ENCODE measurements at regions not wholly inside any gene's neighbourhood (a gene's known extent, or its start where the extent isn't known, plus 50 kb on each side); places are given as distances from the start of the nearest gene placed in this dataset.

DNA sequence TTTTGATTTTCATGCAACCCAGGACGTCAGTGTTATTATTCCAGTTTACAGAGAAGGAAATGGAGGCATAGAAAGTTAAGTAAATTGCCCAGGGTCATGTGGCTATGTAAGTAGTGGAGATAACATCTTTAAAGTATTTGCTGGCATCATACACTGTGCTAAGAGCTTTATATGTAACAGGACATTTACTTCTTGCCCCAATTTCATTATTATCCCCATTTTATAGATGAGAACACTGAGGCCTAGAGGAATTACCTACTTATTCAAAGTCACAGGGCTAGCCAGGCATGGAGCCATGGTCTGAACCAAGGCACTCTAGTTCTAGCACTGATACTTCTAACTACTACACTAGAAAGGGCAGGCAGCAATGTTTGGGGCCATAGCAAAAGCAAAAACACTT lies 107.3 kb upstream of the ANKRD28 start:
- intact Hi-C loops (cut with micrococcal nuclease; ENCODE audit: unreplicated experiment) = no loop called here
- RAD21 ChIA-PET (ENCODE audit: unreplicated experiment) = no interaction called here
- no TSS peak for BruUV-seq (replicated peaks)
- Histone ChIP-seq H3K27me3 (replicated peaks in 1 of 2; ENCODE audit: control insufficient read depth in 2 of 2, insufficient read depth in 2 of 2, low read length in 1 of 2) (no peaks in the 10 kb centered on the region), H3K27ac (ENCODE audit: control insufficient read depth, insufficient read depth) (no peak overlapping the region), H3K4me1 (ENCODE audit: control insufficient read depth, insufficient read depth, low read length) (no peaks in the 10 kb centered on the region), H2AFZ (ENCODE audit: control insufficient read depth, low read depth, low read length) (no peak overlapping the region), H3K4me3 (no peak overlapping the region), H3K4me2 (ENCODE audit: control insufficient read depth, insufficient read depth) (no peak overlapping the region), H4K20me1 (ENCODE audit: control insufficient read depth, insufficient read depth) (no peaks in the 10 kb centered on the region), H3K9ac (ENCODE audit: control insufficient read depth, insufficient read depth, low read length) (no peak overlapping the region), H3K9me3 (replicated peaks; ENCODE audit: control insufficient read depth, insufficient read depth, low read length) (no peaks in the 10 kb centered on the region; the same call in 2 of the 3 replicates), H3K36me3 (ENCODE audit: control insufficient read depth in 2 of 2, insufficient read depth in 2 of 2, low read length in 1 of 2) (no peaks in the 10 kb centered on the region), H3K79me2 (ENCODE audit: control insufficient read depth, insufficient read depth, low read length) (no peaks in the 10 kb centered on the region)
- ATAC-seq (no peak), FAIRE-seq (no peak), DNase-seq (ENCODE audit: low read depth, low spot score) (no peak)
- TF ChIP-seq POLR2A (IDR thresholded peaks at IDR 0.05; ENCODE audit: low read depth, low read length) (no peak), SMC3 (IDR thresholded peaks at IDR 0.05; ENCODE audit: borderline replicate concordance, low read length) (no peak), EED (IDR thresholded peaks at IDR 0.05; ENCODE audit: low read depth) (no peak), E2F8 (IDR thresholded peaks at IDR 0.05; ENCODE audit: low read depth, partially characterized antibody) (no peak), SMAD1 (IDR thresholded peaks at IDR 0.05; ENCODE audit: low read depth, partially characterized antibody) (no peak), ASH2L (IDR thresholded peaks at IDR 0.05; ENCODE audit: borderline replicate concordance, low read depth) (no peak), MEF2B (IDR thresholded peaks at IDR 0.05; ENCODE audit: partially characterized antibody, poor library complexity, severe bottlenecking) (no peak), ESRRA (IDR thresholded peaks at IDR 0.05; ENCODE audit: low read length) (no peak), DPF2 (IDR thresholded peaks at IDR 0.05) (no peak), TCF3 (IDR thresholded peaks at IDR 0.05; ENCODE audit: borderline replicate concordance, insufficient read depth, low read depth, low read length) (no peak), MTA3 (IDR thresholded peaks at IDR 0.05; ENCODE audit: borderline replicate concordance, low read length) (no peak), CREM (IDR thresholded peaks at IDR 0.05; ENCODE audit: low read depth) (no peak), PAX8 (IDR thresholded peaks at IDR 0.05) (no peak), RAD21 (IDR thresholded peaks at IDR 0.05; ENCODE audit: insufficient read depth, low read depth, low read length) (no peak), ZSCAN29 (IDR thresholded peaks at IDR 0.05) (no peak)
- TF ChIP-seq, protein P1, sequence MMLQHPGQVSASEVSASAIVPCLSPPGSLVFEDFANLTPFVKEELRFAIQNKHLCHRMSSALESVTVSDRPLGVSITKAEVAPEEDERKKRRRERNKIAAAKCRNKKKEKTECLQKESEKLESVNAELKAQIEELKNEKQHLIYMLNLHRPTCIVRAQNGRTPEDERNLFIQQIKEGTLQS (IDR thresholded peaks at IDR 0.05; ENCODE audit: borderline replicate concordance, extremely low read depth, low read depth, low read length) = no peak
- TF ChIP-seq, protein P2, sequence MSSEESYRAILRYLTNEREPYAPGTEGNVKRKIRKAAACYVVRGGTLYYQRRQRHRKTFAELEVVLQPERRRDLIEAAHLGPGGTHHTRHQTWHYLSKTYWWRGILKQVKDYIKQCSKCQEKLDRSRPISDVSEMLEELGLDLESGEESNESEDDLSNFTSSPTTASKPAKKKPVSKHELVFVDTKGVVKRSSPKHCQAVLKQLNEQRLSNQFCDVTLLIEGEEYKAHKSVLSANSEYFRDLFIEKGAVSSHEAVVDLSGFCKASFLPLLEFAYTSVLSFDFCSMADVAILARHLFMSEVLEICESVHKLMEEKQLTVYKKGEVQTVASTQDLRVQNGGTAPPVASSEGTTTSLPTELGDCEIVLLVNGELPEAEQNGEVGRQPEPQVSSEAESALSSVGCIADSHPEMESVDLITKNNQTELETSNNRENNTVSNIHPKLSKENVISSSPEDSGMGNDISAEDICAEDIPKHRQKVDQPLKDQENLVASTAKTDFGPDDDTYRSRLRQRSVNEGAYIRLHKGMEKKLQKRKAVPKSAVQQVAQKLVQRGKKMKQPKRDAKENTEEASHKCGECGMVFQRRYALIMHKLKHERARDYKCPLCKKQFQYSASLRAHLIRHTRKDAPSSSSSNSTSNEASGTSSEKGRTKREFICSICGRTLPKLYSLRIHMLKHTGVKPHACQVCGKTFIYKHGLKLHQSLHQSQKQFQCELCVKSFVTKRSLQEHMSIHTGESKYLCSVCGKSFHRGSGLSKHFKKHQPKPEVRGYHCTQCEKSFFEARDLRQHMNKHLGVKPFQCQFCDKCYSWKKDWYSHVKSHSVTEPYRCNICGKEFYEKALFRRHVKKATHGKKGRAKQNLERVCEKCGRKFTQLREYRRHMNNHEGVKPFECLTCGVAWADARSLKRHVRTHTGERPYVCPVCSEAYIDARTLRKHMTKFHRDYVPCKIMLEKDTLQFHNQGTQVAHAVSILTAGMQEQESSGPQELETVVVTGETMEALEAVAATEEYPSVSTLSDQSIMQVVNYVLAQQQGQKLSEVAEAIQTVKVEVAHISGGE (CRISPR knock-in tag; IDR thresholded peaks at IDR 0.05) = no peak
- POLR2A ChIA-PET = no interaction called here
- CTCF ChIA-PET = no interaction called here
- in situ Hi-C loops (cut with MboI) = no loop called here
- SMC1A ChIA-PET (ENCODE audit: uncharacterized antibody, unreplicated experiment) = no interaction called here
- 0% methylated on average over 1 of the region's 1 CpG for whole genome bisulfite sequencing (ENCODE audit: insufficient coverage, insufficient replicate concordance, low lambda C conversion rate, missing lambda C conversion rate)

Measured in GM12878 (cell line).